ENCODE measurements at regions not wholly inside any gene's neighbourhood (a gene's known extent, or its start where the extent isn't known, plus 50 kb on each side); places are given as distances from the start of the nearest gene placed in this dataset.
"Not testable (repeated sequence)": the region's sequence is repeated elsewhere in the genome, so short reads cannot be mapped to it uniquely, and the experiment has no call there.

DNA sequence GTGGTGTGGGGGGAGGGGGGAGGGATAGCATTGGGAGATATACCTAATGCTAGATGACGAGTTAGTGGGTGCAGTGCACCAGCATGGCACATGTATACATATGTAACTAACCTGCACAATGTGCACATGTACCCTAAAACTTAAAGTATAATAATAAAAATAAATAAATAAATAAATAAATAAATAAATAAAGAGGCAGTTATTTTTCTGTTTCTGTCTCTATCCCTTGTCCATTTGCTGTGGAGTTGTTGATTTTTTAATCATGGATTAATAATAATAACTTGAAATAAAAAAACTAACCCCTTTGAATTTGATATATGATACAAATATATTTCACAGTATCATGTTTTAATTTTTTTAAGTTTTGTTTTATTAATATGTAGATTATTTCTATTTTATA lies 53.9 kb upstream of the CD93 start:
- TF ChIP-seq ZC3H11A (IDR thresholded peaks at IDR 0.05): peak; percentile 65
- not testable (repeated sequence) for DNase-seq (ENCODE audit: low read depth in 1 of 2, low spot score in 1 of 2); H3K4me2 ChIP-seq; FAIRE-seq; H3K4me3 ChIP-seq; H3K9me3 ChIP-seq; ATAC-seq; H3K27ac ChIP-seq
- ChIA-PET CTCF (interaction anchor here (0.9 to 2.0 kb wide), 2 partner anchors 8 to 33 kb away, joined by 3 to 9 read pairs; no protein-coding TSS in a partner anchor), POLR2A (interaction anchor here (0.5 kb wide), 1 partner anchor 201 kb away, joined by 3 read pairs; no protein-coding TSS in a partner anchor)
- WGBS (ENCODE audit: missing lambda C conversion rate): 89% methylated on average over 1 of the region's 1 CpG
- H3K4me1 ChIP-seq: peaks cover 17% of the 10 kb centered on the region

DNA sequence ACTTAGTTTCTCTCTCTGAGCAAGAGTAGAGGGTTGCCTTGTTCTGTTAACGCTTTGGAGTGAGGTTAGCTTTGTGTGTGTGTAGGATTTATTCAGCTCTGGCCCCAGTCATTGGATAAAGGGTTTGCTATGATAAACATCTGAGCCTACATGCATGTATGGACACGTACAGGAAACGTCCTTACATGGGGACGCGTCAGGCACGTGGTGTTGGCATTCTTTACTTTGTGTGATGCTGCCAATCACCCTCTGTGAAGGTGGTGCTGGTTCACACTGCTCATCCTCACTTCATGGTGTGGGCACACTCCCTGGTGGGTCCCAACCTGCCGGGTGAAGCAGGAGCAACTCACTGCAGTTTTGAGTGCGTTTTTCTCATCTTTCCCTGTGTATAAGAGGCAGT lies 53.4 kb upstream of the CD93 start:
- FAIRE-seq: no peak
- POLR2A ChIA-PET: no interaction called here

DNA sequence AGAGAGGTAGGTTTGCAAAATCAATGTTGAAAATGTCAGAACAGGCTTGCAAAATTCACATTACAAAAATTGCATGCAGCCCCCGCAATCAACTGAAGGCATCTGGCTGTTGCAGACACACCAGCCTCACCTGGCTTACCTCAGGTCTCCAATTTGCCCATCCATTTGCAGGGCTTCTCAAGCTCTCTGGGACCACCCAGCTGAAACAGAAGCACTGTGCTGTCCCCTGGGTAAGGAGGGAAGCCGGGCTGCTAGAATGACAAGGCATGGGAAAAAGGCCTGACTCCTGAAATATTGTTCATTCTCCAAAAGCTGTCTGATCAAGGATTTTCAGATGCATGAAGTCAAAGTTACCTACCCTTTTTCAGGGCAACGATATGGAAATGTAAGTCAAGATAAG lies 52.6 kb upstream of the CD93 start:
- H3K4me3 ChIP-seq: no peak overlapping the region
- 86% methylated on average over 3 of the region's 3 CpGs for WGBS (ENCODE audit: missing lambda C conversion rate)
- TF ChIP-seq RCOR1 (IDR thresholded peaks at IDR 0.05; ENCODE audit: low read depth, low read length) (no peak), EP300 (IDR thresholded peaks at IDR 0.05) (no peak), CBX2 (IDR thresholded peaks at IDR 0.05; ENCODE audit: borderline replicate concordance, low read depth) (no peak)
- TF ChIP-seq, protein P1, sequence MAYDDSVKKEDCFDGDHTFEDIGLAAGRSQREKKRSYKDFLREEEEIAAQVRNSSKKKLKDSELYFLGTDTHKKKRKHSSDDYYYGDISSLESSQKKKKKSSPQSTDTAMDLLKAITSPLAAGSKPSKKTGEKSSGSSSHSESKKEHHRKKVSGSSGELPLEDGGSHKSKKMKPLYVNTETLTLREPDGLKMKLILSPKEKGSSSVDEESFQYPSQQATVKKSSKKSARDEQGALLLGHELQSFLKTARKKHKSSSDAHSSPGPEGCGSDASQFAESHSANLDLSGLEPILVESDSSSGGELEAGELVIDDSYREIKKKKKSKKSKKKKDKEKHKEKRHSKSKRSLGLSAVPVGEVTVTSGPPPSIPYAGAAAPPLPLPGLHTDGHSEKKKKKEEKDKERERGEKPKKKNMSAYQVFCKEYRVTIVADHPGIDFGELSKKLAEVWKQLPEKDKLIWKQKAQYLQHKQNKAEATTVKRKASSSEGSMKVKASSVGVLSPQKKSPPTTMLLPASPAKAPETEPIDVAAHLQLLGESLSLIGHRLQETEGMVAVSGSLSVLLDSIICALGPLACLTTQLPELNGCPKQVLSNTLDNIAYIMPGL (CRISPR knock-in tag; IDR thresholded peaks at IDR 0.05; ENCODE audit: borderline replicate concordance): no peak
- no peak overlapping the region for H3K4me2 ChIP-seq
- no peak overlapping the region for H3K27ac ChIP-seq
- DNase-seq (ENCODE audit: low read depth in 1 of 2, low spot score in 1 of 2) (no peak), ATAC-seq (no peak), FAIRE-seq (no peak)
- no peaks in the 10 kb centered on the region for H3K9me3 ChIP-seq
- CTCF ChIA-PET: interaction anchor here (0.6 to 1.0 kb wide), 3 partner anchors 8 to 1001 kb away, joined by 3 read pairs; no protein-coding TSS in a partner anchor
- POLR2A ChIA-PET: no interaction called here
- H3K4me1 ChIP-seq: peaks cover 17% of the 10 kb centered on the region

More for the DNA sequence above, 53.4 kb upstream of the CD93 start:
- Histone ChIP-seq H3K4me3 (no peak overlapping the region), H3K4me1 (peaks cover 17% of the 10 kb centered on the region), H3K27ac (peak overlapping the region in 1 of 2 experiments; percentile 2; a peak in 1 of 6 replicates), H3K4me2 (no peak overlapping the region), H3K9me3 (no peaks in the 10 kb centered on the region)
- CTCF ChIA-PET: interaction anchor here (0.6 to 1.0 kb wide), 3 partner anchors 9 to 1002 kb away, joined by 3 read pairs; no protein-coding TSS in a partner anchor
- DNase-seq (ENCODE audit: low read depth in 1 of 2, low spot score in 1 of 2) (no peak), ATAC-seq (no peak)
- TF ChIP-seq, protein P2, sequence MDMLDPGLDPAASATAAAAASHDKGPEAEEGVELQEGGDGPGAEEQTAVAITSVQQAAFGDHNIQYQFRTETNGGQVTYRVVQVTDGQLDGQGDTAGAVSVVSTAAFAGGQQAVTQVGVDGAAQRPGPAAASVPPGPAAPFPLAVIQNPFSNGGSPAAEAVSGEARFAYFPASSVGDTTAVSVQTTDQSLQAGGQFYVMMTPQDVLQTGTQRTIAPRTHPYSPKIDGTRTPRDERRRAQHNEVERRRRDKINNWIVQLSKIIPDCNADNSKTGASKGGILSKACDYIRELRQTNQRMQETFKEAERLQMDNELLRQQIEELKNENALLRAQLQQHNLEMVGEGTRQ (IDR thresholded peaks at IDR 0.05): no peak
- TF ChIP-seq, protein P3, sequence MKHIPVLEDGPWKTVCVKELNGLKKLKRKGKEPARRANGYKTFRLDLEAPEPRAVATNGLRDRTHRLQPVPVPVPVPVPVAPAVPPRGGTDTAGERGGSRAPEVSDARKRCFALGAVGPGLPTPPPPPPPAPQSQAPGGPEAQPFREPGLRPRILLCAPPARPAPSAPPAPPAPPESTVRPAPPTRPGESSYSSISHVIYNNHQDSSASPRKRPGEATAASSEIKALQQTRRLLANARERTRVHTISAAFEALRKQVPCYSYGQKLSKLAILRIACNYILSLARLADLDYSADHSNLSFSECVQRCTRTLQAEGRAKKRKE (CRISPR knock-in tag; IDR thresholded peaks at IDR 0.05; ENCODE audit: low read depth): no peak
- no peak for TF ChIP-seq TP53 (CRISPR knock-in tag; IDR thresholded peaks at IDR 0.05)
- TF ChIP-seq, protein P1 (CRISPR knock-in tag; IDR thresholded peaks at IDR 0.05; ENCODE audit: borderline replicate concordance): no peak
- no peak for TF ChIP-seq ZNF302 (CRISPR knock-in tag; IDR thresholded peaks at IDR 0.05)
- no peak for TF ChIP-seq CHD2 (IDR thresholded peaks at IDR 0.05; ENCODE audit: low read length, partially characterized antibody)
- no peak for TF ChIP-seq FOSL2 (IDR thresholded peaks at IDR 0.05)
- no peak for TF ChIP-seq FOSL2 (CRISPR knock-in tag; IDR thresholded peaks at IDR 0.05)
- no peak for TF ChIP-seq FOSB (CRISPR knock-in tag; IDR thresholded peaks at IDR 0.05)
- no peak for TF ChIP-seq ZFP36 (IDR thresholded peaks at IDR 0.05; ENCODE audit: borderline replicate concordance, partially characterized antibody)
- TF ChIP-seq NFE2L2 (conservative IDR thresholded peaks at IDR 0.05; ENCODE audit: low read length): no peak
- no peak for TF ChIP-seq CEBPB (IDR thresholded peaks at IDR 0.05)
- no peak for TF ChIP-seq RARB (CRISPR knock-in tag; IDR thresholded peaks at IDR 0.05)
- TF ChIP-seq, protein P4, sequence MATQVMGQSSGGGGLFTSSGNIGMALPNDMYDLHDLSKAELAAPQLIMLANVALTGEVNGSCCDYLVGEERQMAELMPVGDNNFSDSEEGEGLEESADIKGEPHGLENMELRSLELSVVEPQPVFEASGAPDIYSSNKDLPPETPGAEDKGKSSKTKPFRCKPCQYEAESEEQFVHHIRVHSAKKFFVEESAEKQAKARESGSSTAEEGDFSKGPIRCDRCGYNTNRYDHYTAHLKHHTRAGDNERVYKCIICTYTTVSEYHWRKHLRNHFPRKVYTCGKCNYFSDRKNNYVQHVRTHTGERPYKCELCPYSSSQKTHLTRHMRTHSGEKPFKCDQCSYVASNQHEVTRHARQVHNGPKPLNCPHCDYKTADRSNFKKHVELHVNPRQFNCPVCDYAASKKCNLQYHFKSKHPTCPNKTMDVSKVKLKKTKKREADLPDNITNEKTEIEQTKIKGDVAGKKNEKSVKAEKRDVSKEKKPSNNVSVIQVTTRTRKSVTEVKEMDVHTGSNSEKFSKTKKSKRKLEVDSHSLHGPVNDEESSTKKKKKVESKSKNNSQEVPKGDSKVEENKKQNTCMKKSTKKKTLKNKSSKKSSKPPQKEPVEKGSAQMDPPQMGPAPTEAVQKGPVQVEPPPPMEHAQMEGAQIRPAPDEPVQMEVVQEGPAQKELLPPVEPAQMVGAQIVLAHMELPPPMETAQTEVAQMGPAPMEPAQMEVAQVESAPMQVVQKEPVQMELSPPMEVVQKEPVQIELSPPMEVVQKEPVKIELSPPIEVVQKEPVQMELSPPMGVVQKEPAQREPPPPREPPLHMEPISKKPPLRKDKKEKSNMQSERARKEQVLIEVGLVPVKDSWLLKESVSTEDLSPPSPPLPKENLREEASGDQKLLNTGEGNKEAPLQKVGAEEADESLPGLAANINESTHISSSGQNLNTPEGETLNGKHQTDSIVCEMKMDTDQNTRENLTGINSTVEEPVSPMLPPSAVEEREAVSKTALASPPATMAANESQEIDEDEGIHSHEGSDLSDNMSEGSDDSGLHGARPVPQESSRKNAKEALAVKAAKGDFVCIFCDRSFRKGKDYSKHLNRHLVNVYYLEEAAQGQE (IDR thresholded peaks at IDR 0.05): no peak
- no peak for TF ChIP-seq POLR2A (IDR thresholded peaks at IDR 0.05; ENCODE audit: low read length)
- TF ChIP-seq, protein P5, sequence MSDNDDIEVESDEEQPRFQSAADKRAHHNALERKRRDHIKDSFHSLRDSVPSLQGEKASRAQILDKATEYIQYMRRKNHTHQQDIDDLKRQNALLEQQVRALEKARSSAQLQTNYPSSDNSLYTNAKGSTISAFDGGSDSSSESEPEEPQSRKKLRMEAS (IDR thresholded peaks at IDR 0.05): no peak
- TF ChIP-seq JUN (IDR thresholded peaks at IDR 0.05): no peak
- WGBS (ENCODE audit: missing lambda C conversion rate): 72% methylated on average over 8 of the region's 8 CpGs
